ENCODE measurements at regions not wholly inside any gene's neighbourhood (a gene's known extent, or its start where the extent isn't known, plus 50 kb on each side); places are given as distances from the start of the nearest gene placed in this dataset.
A peak's percentile ranks its signal among the peaks of the same experiment; 100 is the strongest.

GRCh38 chr20:40738976-40739375 is 49.9 kb upstream of the MAFB start:
- no peak for DNase-seq (ENCODE audit: low spot score)

- no peak for DNase-seq (ENCODE audit: low spot score)
Observed at GRCh38 chr20:40739841-40740240, 50.8 kb upstream of the MAFB start.

- DNase-seq (ENCODE audit: low spot score), result peak; percentile 42
Observed at GRCh38 chr20:40741507-40742106, 52.6 kb upstream of the MAFB start.

GRCh38 chr20:40743141-40743775 is 54.2 kb upstream of the MAFB start:
- no peak for DNase-seq (ENCODE audit: low spot score)

GRCh38 chr20:40744072-40744817 is 55.2 kb upstream of the MAFB start:
- no peak for DNase-seq (ENCODE audit: low spot score)

- no peak for DNase-seq (ENCODE audit: low spot score)
Observed at GRCh38 chr20:40744818-40745175, 55.8 kb upstream of the MAFB start.

- DNase-seq (ENCODE audit: low spot score), result no peak
Observed at GRCh38 chr20:40746251-40746650, 57.2 kb upstream of the MAFB start.

GRCh38 chr20:40748182-40748581 is 59.1 kb upstream of the MAFB start:
- no peak for DNase-seq (ENCODE audit: low spot score)

GRCh38 chr20:40749985-40750506 is 61.0 kb upstream of the MAFB start:
- no peak for DNase-seq (ENCODE audit: low spot score)

GRCh38 chr20:40750541-40751035 is 61.6 kb upstream of the MAFB start:
- DNase-seq (ENCODE audit: low spot score), result no peak

GRCh38 chr20:40753472-40753871 is 64.4 kb upstream of the MAFB start:
- no peak for DNase-seq (ENCODE audit: low spot score)

- no peak for DNase-seq (ENCODE audit: low spot score)
Observed at GRCh38 chr20:40754339-40754943, 65.4 kb upstream of the MAFB start.

GRCh38 chr20:40757087-40757486 is 68.1 kb upstream of the MAFB start:
- DNase-seq (ENCODE audit: low spot score), result no peak

- no peak for DNase-seq (ENCODE audit: low spot score)
Observed at GRCh38 chr20:40758790-40759189, 69.8 kb upstream of the MAFB start.

GRCh38 chr20:40760399-40760798 is 71.4 kb upstream of the MAFB start:
- DNase-seq (ENCODE audit: low spot score), result no peak

GRCh38 chr20:40763646-40764295 is 74.7 kb upstream of the MAFB start:
- peak; percentile 77 for DNase-seq (ENCODE audit: low spot score)

GRCh38 chr20:40765814-40766480 is 76.9 kb upstream of the MAFB start:
- no peak for DNase-seq (ENCODE audit: low spot score)

- no peak for DNase-seq (ENCODE audit: low spot score)
Observed at GRCh38 chr20:40766790-40767614, 78.0 kb upstream of the MAFB start.

GRCh38 chr20:40767615-40767924 is 78.5 kb upstream of the MAFB start:
- no peak for DNase-seq (ENCODE audit: low spot score)

GRCh38 chr20:40768105-40768504 is 79.1 kb upstream of the MAFB start:
- DNase-seq (ENCODE audit: low spot score), result no peak

All from pons (tissue), 1 donor.